ENCODE measurements at regions not wholly inside any gene's neighbourhood (a gene's known extent, or its start where the extent isn't known, plus 50 kb on each side); places are given as distances from the start of the nearest gene placed in this dataset.

DNA sequence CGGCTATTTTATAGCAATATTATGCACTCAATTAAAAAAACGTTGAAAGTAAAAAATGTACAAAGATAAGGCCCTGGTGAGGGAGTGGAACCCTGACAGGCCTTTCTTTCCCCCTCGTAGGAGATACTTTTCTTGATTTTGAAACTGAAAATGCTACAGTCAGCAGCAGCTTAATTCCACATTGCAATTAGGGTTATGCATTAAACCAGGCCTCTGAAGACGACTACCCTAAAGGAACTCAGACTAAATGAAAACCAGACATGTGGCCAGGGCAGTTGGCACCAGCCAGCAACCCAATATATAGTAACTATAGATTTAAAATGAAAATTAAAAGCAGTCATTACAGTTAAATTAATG, 463.2 kb upstream of the MAF start:
- Histone ChIP-seq H3K27ac (no peak overlapping the region), H3K4me1 (no peaks in the 10 kb centered on the region), H3K27me3 (no peaks in the 10 kb centered on the region), H3K4me3 (no peak overlapping the region), H3K36me3 (no peaks in the 10 kb centered on the region), H3K9me3 (no peaks in the 10 kb centered on the region)
- no peak for ATAC-seq
- TF ChIP-seq, protein P1, sequence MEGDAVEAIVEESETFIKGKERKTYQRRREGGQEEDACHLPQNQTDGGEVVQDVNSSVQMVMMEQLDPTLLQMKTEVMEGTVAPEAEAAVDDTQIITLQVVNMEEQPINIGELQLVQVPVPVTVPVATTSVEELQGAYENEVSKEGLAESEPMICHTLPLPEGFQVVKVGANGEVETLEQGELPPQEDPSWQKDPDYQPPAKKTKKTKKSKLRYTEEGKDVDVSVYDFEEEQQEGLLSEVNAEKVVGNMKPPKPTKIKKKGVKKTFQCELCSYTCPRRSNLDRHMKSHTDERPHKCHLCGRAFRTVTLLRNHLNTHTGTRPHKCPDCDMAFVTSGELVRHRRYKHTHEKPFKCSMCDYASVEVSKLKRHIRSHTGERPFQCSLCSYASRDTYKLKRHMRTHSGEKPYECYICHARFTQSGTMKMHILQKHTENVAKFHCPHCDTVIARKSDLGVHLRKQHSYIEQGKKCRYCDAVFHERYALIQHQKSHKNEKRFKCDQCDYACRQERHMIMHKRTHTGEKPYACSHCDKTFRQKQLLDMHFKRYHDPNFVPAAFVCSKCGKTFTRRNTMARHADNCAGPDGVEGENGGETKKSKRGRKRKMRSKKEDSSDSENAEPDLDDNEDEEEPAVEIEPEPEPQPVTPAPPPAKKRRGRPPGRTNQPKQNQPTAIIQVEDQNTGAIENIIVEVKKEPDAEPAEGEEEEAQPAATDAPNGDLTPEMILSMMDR (IDR thresholded peaks at IDR 0.05): no peak
- intact Hi-C loops (cut with DNase I): no loop called here
- no peak for DNase-seq

DNA sequence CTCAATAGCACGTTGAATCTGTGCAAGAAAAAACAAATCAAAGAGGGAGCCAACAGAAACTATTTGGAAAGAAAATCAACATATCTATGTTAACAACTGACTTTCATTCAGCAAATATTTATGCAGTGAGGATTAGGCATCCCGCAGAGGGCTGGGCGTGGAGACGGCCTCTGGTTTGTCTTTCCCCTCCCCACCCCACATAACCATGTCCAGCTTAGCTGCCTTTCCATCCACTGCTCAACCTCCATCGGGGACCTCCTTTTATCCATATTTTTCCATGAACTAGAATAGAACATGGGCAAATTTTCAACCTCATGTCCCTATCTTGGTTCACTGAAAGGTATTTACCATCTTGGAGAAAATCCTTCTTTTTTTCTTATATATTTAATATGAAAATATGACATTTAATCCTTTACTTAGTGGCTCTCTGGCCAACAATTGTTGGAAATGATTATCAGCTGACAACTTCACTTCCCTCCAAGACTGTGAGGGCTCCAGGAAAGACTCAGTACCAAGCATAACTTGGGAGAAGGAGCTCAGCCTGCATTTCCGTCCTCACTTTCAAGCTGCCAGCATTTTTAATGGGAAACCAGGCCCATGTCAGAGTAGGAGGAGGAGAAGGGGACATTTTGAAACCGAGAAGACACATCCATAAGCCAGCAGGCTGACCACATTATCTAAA, 462.6 kb upstream of the MAF start:
- intact Hi-C loops (cut with DNase I): no loop called here
- TF ChIP-seq, protein P1 (IDR thresholded peaks at IDR 0.05): no peak
- no peaks in the 10 kb centered on the region for H3K36me3 ChIP-seq
- H3K9me3 ChIP-seq: no peaks in the 10 kb centered on the region
- ATAC-seq (no peak), DNase-seq (no peak)
- H3K4me3 ChIP-seq: no peak overlapping the region
- H3K4me1 ChIP-seq: no peaks in the 10 kb centered on the region
- no peaks in the 10 kb centered on the region for H3K27me3 ChIP-seq
- no peak overlapping the region for H3K27ac ChIP-seq

DNA sequence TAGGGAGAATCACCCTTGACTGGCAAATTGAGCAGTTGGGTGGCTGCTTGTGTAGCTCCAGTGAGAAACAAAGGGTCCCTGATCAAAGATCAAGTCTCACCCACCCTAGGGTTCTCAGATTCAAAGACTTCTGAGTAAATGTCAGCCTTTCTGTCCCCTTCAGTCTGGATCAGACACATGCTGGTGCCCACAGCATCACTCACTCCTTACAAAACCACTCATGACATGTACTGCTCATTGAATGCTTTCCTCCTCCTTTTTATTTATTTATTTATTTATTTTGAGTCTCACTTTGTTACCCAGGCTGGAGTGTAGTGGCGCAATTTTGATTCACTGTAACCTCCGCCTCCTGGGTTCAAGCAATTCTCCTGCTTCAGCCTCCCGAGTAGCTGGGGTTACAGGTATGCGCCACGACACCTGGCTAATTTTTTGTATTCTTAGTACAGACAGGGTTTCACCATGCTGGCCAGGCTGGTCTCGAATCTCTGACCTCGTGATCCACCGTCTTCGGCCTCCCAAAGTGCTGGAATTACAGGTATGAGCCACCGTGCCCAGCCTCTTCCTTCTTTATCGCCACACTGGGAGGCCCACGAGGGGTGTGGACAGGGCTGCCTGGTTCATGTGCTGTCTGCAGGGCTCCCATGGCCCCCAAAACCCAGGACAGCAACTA, 462.0 kb upstream of the MAF start:
- Histone ChIP-seq H3K36me3 (no peaks in the 10 kb centered on the region), H3K27ac (no peak overlapping the region), H3K4me3 (no peak overlapping the region), H3K27me3 (no peaks in the 10 kb centered on the region), H3K9me3 (no peaks in the 10 kb centered on the region), H3K4me1 (no peaks in the 10 kb centered on the region)
- intact Hi-C loops (cut with DNase I): no loop called here
- ATAC-seq: no peak
- DNase-seq: no peak
- TF ChIP-seq, protein P1 (IDR thresholded peaks at IDR 0.05): no peak

DNA sequence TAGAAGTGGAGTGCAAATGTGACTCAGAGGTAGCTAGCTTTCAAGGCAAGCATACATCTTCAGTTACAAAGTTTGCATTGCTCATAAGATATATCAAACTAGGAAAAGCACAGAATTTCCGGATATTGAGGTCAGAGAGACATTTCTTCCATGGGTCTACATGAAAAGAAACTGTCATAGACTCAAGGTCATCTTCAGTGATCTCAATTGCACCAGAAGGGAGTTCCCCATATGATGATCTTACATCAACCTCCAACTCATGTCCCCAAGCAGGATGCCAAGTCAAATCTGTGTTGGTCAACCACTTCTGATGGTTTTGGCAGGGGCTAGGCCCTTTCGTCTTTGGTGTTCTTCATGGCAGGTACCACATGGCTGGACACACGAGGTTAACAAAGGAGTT, 459.9 kb upstream of the MAF start:
- TF ChIP-seq, protein P1 (IDR thresholded peaks at IDR 0.05): no peak
- H3K27ac ChIP-seq: no peak overlapping the region
- intact Hi-C loops (cut with DNase I): no loop called here
- H3K27me3 ChIP-seq: no peaks in the 10 kb centered on the region
- no peak overlapping the region for H3K4me3 ChIP-seq
- no peaks in the 10 kb centered on the region for H3K4me1 ChIP-seq
- no peaks in the 10 kb centered on the region for H3K9me3 ChIP-seq
- DNase-seq (no peak), ATAC-seq (no peak)
- no peaks in the 10 kb centered on the region for H3K36me3 ChIP-seq

DNA sequence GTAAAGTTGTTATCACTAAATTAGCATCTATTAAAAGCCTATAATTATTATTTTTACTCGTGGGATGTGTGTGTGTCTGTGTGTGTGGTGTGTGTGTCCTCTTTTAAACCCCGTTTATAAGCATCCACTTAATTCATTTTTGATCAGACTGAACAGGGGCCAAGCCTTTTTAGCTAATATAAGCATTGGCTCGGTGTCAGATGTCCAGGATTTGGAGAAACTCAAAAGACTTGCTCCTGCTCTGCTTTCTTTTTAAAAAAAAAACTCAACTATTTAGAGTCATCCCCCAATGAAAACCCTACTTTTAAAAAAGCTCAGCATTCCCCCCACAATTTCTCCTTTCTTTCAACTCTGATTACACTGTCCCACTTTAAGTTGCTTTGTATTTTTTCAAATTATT, 459.3 kb upstream of the MAF start:
- H3K4me3 ChIP-seq: no peak overlapping the region
- no peaks in the 10 kb centered on the region for H3K27me3 ChIP-seq
- TF ChIP-seq, protein P1 (IDR thresholded peaks at IDR 0.05): no peak
- DNase-seq (no peak), ATAC-seq (no peak)
- H3K36me3 ChIP-seq: no peaks in the 10 kb centered on the region
- no peaks in the 10 kb centered on the region for H3K4me1 ChIP-seq
- H3K9me3 ChIP-seq: no peaks in the 10 kb centered on the region
- H3K27ac ChIP-seq: no peak overlapping the region
- intact Hi-C loops (cut with DNase I): no loop called here

Measured in left lung (tissue), 4 donors.